ENCODE measurements at regions not wholly inside any gene's neighbourhood (a gene's known extent, or its start where the extent isn't known, plus 50 kb on each side); places are given as distances from the start of the nearest gene placed in this dataset.
"Not testable (repeated sequence)": the region's sequence is repeated elsewhere in the genome, so short reads cannot be mapped to it uniquely, and the experiment has no call there.

DNA sequence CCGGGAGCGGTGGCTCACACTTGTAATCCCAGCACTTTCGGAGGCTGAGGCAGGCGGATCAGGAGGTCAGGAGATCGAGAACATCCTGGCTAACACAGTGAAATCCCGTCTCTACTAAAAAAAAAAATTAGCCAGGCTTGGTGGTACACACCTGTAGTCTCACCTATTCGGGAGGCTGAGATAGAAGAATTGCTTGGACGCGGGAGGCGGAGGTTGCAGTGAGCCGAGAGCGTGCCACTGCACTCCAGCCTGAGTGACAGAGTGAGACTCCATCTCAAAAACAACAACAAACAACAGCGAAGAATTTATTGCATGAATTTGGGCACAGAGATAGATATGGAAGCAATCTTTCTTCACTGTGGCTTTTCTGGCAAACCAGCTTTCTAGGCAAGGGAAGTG lies 432.9 kb downstream of the STK39 start:
- not testable (repeated sequence) for TF ChIP-seq CTCF (optimal IDR thresholded peaks at IDR 0.05 in 1 of 3, IDR thresholded peaks at IDR 0.05 in 1 of 3, conservative IDR thresholded peaks at IDR 0.05 in 1 of 3; ENCODE audit: extremely low read depth in 1 of 3, insufficient read depth in 2 of 3, low read length in 3 of 3); EZH2 (IDR thresholded peaks at IDR 0.05; ENCODE audit: low read length)

Measured in keratinocyte (primary cell).